Fibroblast of mammary gland (primary cell): ENCODE measurements at regions not wholly inside any gene's neighbourhood (a gene's known extent, or its start where the extent isn't known, plus 50 kb on each side); places are given as distances from the start of the nearest gene placed in this dataset.
"Not testable (repeated sequence)": the region's sequence is repeated elsewhere in the genome, so short reads cannot be mapped to it uniquely, and the experiment has no call there.

Source experiments
- DNase-seq: peaks from one replicate; pipeline ENCODE4 v3.0.0-alpha.2; 2010; ENCODE audit warnings: low read depth
- H3K4me3 ChIP-seq: 2 replicates; pipeline ENCODE4 v1.5.1; 2011; ENCODE audit warnings: low read depth, mild to moderate bottlenecking, low read length, moderate library complexity; ENCODE audit not compliant: control insufficient read depth
- TF ChIP-seq, protein P1 (sequence below): conservative IDR thresholded peaks from 2 replicates; pipeline ENCODE4 v1.5.1; 2011; ENCODE audit warnings: low read depth, low read length, inconsistent platforms; ENCODE audit not compliant: control insufficient read depth, insufficient read depth

DNA sequence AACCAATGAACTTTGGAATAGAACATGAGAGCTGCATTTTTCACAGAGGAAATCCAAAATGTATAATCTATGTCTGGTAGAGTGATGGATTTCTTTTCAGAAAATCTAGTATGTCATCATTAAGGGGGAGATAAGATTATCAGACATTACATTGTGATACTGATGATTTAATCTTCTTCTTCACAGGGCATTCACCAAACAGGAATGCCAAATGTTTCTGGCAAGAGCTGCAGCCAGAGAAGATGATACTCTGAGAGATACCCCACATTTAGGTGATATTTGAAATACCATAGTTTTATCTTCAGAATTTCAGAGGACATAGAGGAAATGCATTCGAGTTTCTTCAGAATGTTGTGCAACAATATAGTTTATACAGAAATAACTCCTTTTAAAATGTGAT lies 1523.7 kb upstream of the ADGRL3 start:
- TF ChIP-seq, protein P1, sequence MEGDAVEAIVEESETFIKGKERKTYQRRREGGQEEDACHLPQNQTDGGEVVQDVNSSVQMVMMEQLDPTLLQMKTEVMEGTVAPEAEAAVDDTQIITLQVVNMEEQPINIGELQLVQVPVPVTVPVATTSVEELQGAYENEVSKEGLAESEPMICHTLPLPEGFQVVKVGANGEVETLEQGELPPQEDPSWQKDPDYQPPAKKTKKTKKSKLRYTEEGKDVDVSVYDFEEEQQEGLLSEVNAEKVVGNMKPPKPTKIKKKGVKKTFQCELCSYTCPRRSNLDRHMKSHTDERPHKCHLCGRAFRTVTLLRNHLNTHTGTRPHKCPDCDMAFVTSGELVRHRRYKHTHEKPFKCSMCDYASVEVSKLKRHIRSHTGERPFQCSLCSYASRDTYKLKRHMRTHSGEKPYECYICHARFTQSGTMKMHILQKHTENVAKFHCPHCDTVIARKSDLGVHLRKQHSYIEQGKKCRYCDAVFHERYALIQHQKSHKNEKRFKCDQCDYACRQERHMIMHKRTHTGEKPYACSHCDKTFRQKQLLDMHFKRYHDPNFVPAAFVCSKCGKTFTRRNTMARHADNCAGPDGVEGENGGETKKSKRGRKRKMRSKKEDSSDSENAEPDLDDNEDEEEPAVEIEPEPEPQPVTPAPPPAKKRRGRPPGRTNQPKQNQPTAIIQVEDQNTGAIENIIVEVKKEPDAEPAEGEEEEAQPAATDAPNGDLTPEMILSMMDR: no peak
- H3K4me3 ChIP-seq: no peak overlapping the region
- DNase-seq: no peak

DNA sequence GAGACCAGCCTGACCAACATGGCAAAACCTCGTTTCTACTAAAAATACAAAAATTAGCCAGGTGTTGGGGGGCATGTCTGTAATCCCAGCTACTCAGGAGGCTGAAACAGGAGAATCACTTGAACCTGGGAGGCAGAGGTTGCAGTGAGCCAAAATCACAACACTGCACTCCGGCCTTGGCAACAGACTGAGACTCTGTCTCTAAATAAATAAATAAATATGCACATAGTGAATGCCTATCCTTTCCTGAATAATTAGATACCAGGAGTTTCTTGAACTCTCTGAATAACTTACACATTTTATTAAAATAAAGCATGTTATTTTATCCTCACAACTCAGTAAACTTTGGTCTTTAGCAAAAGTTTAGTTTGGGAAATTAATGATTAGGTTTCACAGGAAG lies 1523.1 kb upstream of the ADGRL3 start:
- H3K4me3 ChIP-seq, DNase-seq: not testable (repeated sequence)

DNA sequence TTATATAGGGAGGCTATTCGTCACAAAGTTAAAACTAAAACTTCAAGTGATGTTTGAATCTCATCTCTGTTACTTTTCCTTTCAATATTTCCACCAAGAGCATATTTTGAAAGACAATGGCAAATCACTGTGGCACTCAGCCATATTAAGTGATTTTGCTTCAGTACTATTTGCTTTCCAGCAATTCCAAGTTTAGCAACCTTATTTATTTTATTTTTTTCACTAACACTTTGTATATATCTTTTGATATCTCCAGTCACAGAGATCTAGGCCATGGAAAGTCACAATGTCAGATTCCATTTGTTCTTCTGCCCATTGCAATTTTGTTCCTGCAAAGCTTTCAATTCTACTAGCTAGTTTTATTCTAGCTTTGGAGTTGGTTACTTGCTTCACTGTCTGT lies 1514.5 kb upstream of the ADGRL3 start:
- DNase-seq: no peak
- TF ChIP-seq, protein P1: no peak

DNA sequence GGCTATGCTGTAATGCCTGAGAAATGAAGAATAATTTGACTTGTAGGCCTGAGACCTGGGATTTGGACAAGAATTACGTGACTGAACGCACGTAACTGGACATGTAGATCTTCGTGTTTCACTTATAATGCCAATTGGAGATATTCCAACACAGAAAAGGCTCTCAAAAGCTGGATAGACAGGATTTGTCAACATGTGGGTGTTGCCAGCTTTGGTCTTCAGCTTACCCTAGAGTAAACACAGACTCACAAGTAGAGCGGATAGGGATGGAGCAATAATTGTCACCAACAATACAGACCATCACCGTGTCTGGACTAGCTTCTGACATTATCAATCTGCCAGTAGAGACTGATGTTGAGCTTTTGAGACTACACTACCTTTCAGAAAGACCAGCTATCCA lies 1511.0 kb upstream of the ADGRL3 start:
- H3K4me3 ChIP-seq: no peak overlapping the region
- no peak for DNase-seq
- TF ChIP-seq, protein P1: no peak

More for the DNA sequence above, 1514.5 kb upstream of the ADGRL3 start:
- H3K4me3 ChIP-seq: no peak overlapping the region

DNA sequence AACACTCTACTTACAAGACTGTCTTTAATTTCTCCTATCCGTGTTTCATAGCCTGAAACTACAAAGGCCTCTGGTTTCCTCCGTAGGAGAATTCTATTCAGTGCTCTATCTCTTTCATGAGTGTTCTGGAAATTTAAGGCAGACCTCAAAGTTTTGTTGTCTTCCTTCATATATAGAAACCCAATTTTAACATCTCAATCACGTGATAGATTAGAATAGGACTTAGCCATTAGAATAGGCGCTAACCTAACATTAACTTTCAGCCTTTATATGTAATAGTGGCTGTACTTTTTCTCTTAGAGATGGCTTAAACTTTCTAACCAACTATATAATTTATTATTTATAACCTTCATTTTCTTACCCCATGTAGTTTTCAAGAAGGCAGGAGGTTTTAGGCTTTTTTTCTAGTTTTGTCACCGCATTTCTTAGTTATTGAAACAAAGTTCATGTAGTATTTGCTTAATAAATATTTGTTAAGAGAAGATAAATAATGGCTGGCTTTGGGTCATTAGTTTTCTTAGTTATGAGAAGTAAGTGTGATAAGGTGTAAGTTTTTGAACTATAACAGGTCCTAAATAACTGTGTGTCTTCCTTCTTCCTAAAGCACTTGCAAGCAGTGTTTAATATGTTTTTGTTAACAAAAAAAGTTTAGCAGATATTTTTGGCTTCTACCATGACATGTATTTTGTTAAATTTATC lies 1504.6 kb upstream of the ADGRL3 start:
- TF ChIP-seq, protein P1: no peak
- no peak for DNase-seq
- H3K4me3 ChIP-seq: no peak overlapping the region

DNA sequence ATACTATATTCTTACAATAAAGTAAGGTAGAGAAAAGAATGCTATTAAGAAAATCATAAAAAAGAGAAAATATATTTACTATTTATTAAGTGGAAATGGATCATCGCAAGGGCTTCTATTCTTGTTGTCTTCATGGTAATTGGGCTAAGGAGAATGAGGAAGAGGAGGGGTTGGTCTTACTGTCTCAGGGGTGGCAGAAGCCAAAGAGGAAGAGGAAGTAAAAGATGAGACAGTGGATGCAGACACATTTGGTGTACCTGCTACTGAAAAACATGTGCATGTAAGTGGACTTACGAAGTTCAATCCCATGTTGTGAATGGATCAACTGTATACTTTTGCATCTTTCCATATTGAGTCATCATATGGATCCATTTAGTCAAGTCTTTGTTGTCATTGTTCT lies 1502.1 kb upstream of the ADGRL3 start:
- TF ChIP-seq, protein P1: no peak
- H3K4me3 ChIP-seq: no peak overlapping the region
- DNase-seq: no peak

DNA sequence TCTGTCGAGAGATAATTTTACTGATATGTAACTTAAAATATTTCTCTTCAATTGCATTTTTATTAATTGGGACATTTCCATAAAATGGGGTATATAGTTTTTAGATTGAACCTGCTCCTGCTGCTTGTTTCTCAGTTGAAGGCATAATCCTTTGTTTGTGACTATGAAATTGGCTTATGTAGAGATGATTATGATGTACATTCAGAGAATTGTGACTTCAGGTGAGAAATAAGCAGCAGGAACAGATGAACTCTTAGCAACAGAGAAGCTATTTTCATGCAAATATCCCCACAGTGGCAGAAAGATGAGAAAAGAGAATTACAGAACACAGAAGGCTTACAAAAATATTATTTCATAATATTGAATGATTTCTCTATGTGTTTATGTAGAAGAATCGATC lies 1499.5 kb upstream of the ADGRL3 start:
- no peak for DNase-seq
- no peak overlapping the region for H3K4me3 ChIP-seq
- TF ChIP-seq, protein P1: no peak
